Fibroblast of lung (primary cell): ENCODE measurements at regions not wholly inside any gene's neighbourhood (a gene's known extent, or its start where the extent isn't known, plus 50 kb on each side); places are given as distances from the start of the nearest gene placed in this dataset.

ENCODE experiments used
- EZH2 ChIP-seq: IDR thresholded peaks from 2 replicates; pipeline ENCODE4 v1.5.1; 2012; ENCODE audit warnings: low read length, control low read depth, mild to moderate bottlenecking; ENCODE audit errors: missing control alignments
- TF ChIP-seq, protein P1 (sequence below), 2 donors: IDR thresholded peaks in 1 of 2; conservative IDR thresholded peaks in 1 of 2; 1 replicate in 1 of 2; 2 replicates in 1 of 2; pipeline ENCODE4 v1.5.1; 2011 to 2012; ENCODE audit warnings: low read length in 2 of 2, control low read depth in 1 of 2, inconsistent platforms in 1 of 2, low read depth in 1 of 2, mild to moderate bottlenecking in 1 of 2

- TF ChIP-seq, protein P1, sequence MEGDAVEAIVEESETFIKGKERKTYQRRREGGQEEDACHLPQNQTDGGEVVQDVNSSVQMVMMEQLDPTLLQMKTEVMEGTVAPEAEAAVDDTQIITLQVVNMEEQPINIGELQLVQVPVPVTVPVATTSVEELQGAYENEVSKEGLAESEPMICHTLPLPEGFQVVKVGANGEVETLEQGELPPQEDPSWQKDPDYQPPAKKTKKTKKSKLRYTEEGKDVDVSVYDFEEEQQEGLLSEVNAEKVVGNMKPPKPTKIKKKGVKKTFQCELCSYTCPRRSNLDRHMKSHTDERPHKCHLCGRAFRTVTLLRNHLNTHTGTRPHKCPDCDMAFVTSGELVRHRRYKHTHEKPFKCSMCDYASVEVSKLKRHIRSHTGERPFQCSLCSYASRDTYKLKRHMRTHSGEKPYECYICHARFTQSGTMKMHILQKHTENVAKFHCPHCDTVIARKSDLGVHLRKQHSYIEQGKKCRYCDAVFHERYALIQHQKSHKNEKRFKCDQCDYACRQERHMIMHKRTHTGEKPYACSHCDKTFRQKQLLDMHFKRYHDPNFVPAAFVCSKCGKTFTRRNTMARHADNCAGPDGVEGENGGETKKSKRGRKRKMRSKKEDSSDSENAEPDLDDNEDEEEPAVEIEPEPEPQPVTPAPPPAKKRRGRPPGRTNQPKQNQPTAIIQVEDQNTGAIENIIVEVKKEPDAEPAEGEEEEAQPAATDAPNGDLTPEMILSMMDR (conservative IDR thresholded peaks at IDR 0.05 in 1 of 2, IDR thresholded peaks at IDR 0.05 in 1 of 2; ENCODE audit: low read depth in 1 of 2, low read length in 2 of 2) = no peak
- TF ChIP-seq EZH2 = no peak
Measured at GRCh38 chr7:12961910-12962480, 274.6 kb downstream of the ARL4A start.
